ENCODE measurements at regions not wholly inside any gene's neighbourhood (a gene's known extent, or its start where the extent isn't known, plus 50 kb on each side); places are given as distances from the start of the nearest gene placed in this dataset.

GRCh38 chr10:128484041-128484440 lies 357.8 kb upstream of the MKI67 start:
- Histone ChIP-seq H3K4me1 (ENCODE audit: control insufficient read depth, low read length) (no peaks in the 10 kb centered on the region), H3K36me3 (ENCODE audit: control insufficient read depth, low read length) (no peaks in the 10 kb centered on the region), H3K27me3 (ENCODE audit: control insufficient read depth, low read length) (no peaks in the 10 kb centered on the region), H3F3A (ENCODE audit: control insufficient read depth, insufficient read depth) (no peaks in the 10 kb centered on the region), H3K9me3 (ENCODE audit: control insufficient read depth, insufficient read depth, low read length) (no peaks in the 10 kb centered on the region), H3K79me2 (ENCODE audit: control insufficient read depth, low read length) (no peaks in the 10 kb centered on the region), H3K4me3 (ENCODE audit: low read length) (no peak overlapping the region), H4K20me1 (ENCODE audit: control insufficient read depth, insufficient read depth, low read depth, low read length) (no peaks in the 10 kb centered on the region), H3K4me2 (ENCODE audit: low read length) (no peak overlapping the region), H3K9me2 (replicated peaks; ENCODE audit: control insufficient read depth, low read length) (no peaks in the 10 kb centered on the region), H3K27ac (ENCODE audit: low read depth, low read length) (no peak overlapping the region)
- TF ChIP-seq CTCF (IDR thresholded peaks at IDR 0.05; ENCODE audit: low read depth, low read length, poor library complexity, severe bottlenecking) (no peak), EZH2phosphoT487 (IDR thresholded peaks at IDR 0.05; ENCODE audit: borderline replicate concordance, low read length) (no peak)

GRCh38 chr10:128485701-128486235 lies 359.5 kb upstream of the MKI67 start:
- H3K79me2 ChIP-seq (ENCODE audit: control insufficient read depth, low read length), result no peaks in the 10 kb centered on the region
- no peaks in the 10 kb centered on the region for H3K36me3 ChIP-seq (ENCODE audit: control insufficient read depth, low read length)
- no peaks in the 10 kb centered on the region for H3K4me1 ChIP-seq (ENCODE audit: control insufficient read depth, low read length)
- no peak overlapping the region for H3K4me3 ChIP-seq (ENCODE audit: low read length)
- H3K9me3 ChIP-seq (ENCODE audit: control insufficient read depth, insufficient read depth, low read length), result no peaks in the 10 kb centered on the region
- H3K27ac ChIP-seq (ENCODE audit: low read depth, low read length), result no peak overlapping the region
- no peaks in the 10 kb centered on the region for H4K20me1 ChIP-seq (ENCODE audit: control insufficient read depth, insufficient read depth, low read depth, low read length)
- H3K9me2 ChIP-seq (replicated peaks; ENCODE audit: control insufficient read depth, low read length), result no peaks in the 10 kb centered on the region
- no peaks in the 10 kb centered on the region for H3K27me3 ChIP-seq (ENCODE audit: control insufficient read depth, low read length)
- no peak for TF ChIP-seq CTCF (IDR thresholded peaks at IDR 0.05; ENCODE audit: low read depth, low read length, poor library complexity, severe bottlenecking)
- TF ChIP-seq EZH2phosphoT487 (IDR thresholded peaks at IDR 0.05; ENCODE audit: borderline replicate concordance, low read length), result no peak
- H3F3A ChIP-seq (ENCODE audit: control insufficient read depth, insufficient read depth), result no peaks in the 10 kb centered on the region
- H3K4me2 ChIP-seq (ENCODE audit: low read length), result no peak overlapping the region

GRCh38 chr10:128487517-128487916 lies 361.3 kb upstream of the MKI67 start:
- TF ChIP-seq EZH2phosphoT487 (IDR thresholded peaks at IDR 0.05; ENCODE audit: borderline replicate concordance, low read length) (no peak), CTCF (IDR thresholded peaks at IDR 0.05; ENCODE audit: low read depth, low read length, poor library complexity, severe bottlenecking) (no peak)
- Histone ChIP-seq H3K9me2 (replicated peaks; ENCODE audit: control insufficient read depth, low read length) (no peaks in the 10 kb centered on the region), H3K9me3 (ENCODE audit: control insufficient read depth, insufficient read depth, low read length) (no peaks in the 10 kb centered on the region), H3K36me3 (ENCODE audit: control insufficient read depth, low read length) (no peaks in the 10 kb centered on the region), H3K27me3 (ENCODE audit: control insufficient read depth, low read length) (no peaks in the 10 kb centered on the region), H3K79me2 (ENCODE audit: control insufficient read depth, low read length) (no peaks in the 10 kb centered on the region), H3K27ac (ENCODE audit: low read depth, low read length) (no peak overlapping the region), H3K4me1 (ENCODE audit: control insufficient read depth, low read length) (no peaks in the 10 kb centered on the region), H3F3A (ENCODE audit: control insufficient read depth, insufficient read depth) (no peaks in the 10 kb centered on the region), H3K4me2 (ENCODE audit: low read length) (no peak overlapping the region), H3K4me3 (ENCODE audit: low read length) (no peak overlapping the region), H4K20me1 (ENCODE audit: control insufficient read depth, insufficient read depth, low read depth, low read length) (no peaks in the 10 kb centered on the region)

All from DOHH2 (cell line).